HG03520 (cell line): ENCODE measurements at regions not wholly inside any gene's neighbourhood (a gene's known extent, or its start where the extent isn't known, plus 50 kb on each side); places are given as distances from the start of the nearest gene placed in this dataset.
"Not testable (repeated sequence)": the region's sequence is repeated elsewhere in the genome, so short reads cannot be mapped to it uniquely, and the experiment has no call there.

Experiments
- ATAC-seq: cut with Tn5 transposase; IDR thresholded peaks from one replicate; pipeline ENCODE4 v1.9.1; 2021; ENCODE audit warnings: mild to moderate bottlenecking, moderate library complexity; ENCODE audit not compliant: unreplicated experiment

DNA sequence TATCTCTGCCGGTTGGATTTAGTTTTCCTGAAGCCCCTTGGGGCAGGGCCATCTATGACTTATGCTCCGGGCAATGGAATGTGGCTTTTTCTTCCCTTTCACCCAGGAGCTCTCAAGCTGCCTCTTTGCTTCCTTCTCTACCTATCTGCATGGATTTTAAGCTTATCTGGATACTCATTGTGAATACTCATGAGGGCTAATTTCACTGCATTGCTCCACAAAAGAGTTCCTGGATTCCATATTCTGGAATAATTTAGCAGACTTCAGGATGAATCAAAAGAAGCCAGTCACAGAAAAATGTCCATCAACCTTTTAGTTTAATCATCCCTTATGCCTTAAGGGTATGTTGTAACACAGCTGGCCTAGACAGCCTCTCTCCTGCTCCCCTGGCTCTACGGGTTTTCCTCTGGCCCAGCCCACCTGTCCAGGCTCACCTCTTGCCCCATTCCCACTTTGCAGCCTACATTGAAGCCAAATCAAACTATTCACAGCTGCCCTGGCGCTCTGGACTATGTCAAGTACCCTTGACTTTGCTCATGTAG, 122.8 kb upstream of the RMDN2 start:
- ATAC-seq: no peak

DNA sequence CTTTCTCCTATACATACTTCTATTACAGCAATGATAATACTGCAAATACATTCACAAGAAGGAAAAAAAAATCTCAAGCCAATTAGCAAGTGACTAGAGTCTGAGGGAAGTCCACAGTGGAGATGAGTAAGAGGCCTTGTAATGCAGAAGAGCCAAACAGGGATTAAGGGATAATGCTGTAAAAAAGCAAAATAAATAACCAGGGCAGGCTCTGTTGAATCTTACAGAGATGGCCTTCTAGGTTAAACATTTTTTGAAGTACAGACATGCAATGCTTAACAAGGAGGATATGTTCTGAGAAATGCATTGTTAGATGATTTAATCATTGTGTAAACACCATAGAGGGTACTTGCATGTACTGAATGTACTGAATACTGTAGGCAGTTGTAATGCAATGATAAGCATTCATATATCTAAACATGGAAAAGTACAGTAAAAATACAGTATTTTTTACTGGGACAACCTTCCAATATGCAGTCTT, 122.1 kb upstream of the RMDN2 start:
- ATAC-seq: no peak

DNA sequence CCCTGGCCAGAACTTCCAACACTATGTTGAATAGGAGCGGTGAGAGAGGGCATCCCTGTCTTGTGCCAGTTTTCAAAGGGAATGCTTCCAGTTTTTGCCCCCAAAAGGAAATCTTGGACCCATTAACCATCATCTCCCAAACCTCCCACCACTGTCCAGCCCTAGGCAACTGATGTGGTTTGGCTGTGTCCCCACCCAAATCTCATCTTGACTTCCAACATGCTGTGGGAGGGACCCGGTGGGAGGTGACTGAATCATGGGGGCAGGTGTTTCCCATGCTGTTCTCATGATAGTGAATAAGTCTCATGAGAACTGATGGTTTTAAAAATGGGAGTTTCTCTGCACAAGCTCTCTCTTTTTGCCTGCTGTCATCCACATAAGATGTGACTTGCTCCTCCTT, 119.1 kb upstream of the RMDN2 start:
- not testable (repeated sequence) for ATAC-seq

DNA sequence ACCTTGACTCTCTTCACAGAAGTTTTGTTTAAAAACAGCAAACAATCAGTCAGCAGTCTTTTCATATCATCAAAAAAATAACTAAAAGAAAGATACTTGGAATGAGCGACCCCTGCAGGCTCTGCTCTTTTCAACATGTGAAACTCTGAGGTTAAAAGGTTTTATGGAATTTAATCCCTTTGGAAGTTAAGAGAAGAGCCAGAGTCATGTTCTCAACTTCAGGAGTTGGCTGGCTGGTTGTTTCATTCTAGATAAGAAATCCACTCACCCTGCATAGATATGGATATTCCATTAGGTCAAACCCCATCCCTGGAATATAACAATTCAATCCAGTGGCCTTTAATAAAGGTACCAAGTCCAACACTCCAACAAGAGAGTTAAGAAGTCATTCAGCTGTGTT, 115.6 kb upstream of the RMDN2 start:
- ATAC-seq: no peak

DNA sequence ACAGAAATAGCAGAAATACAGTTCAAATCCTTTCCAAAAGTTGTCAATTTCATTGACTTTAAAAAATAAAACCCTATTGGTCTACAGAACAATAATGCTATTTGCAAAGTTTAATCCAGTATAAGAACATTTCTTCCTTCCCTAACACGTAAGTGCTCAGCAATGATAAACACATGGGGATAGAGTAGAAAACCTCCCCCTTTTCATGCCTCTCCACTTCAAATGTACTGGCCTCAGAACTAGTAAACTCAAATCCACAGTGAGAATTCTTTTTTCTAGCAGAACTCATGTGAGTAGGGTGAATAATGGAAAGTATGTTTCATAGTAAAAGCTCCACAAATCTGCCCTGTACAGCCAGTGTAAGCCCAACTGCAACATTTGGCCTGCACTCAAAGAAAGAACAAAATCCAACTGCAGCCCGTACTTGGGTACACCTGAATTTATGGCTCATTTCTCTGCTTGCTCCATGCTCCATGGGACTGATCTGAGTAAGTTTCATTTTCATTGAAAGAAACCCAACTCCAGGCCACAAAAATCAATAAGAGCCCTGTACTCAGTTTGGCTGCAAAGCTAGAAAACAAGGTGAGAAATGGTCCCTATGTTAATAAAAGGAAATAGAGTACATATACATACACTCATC, 115.0 kb upstream of the RMDN2 start:
- no peak for ATAC-seq

DNA sequence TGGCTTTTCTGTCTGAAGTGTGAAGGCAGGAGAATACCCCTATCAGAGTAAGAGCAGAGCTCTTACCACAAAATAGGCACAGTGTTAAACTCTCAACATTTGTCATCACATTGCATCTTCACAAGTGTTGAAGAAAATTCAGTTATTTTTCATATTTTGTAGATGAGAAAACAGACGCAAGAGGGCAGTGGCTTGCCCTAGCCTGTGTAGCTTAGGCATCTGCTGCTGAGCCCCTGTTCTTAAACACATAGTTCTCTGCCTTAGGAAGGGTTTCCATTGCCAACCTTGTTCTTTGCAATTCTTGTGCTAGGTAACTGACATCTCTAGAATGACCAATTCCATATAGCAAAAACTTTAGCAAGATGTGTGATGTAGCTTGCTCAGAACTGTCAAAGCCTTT, 112.7 kb upstream of the RMDN2 start:
- no peak for ATAC-seq

DNA sequence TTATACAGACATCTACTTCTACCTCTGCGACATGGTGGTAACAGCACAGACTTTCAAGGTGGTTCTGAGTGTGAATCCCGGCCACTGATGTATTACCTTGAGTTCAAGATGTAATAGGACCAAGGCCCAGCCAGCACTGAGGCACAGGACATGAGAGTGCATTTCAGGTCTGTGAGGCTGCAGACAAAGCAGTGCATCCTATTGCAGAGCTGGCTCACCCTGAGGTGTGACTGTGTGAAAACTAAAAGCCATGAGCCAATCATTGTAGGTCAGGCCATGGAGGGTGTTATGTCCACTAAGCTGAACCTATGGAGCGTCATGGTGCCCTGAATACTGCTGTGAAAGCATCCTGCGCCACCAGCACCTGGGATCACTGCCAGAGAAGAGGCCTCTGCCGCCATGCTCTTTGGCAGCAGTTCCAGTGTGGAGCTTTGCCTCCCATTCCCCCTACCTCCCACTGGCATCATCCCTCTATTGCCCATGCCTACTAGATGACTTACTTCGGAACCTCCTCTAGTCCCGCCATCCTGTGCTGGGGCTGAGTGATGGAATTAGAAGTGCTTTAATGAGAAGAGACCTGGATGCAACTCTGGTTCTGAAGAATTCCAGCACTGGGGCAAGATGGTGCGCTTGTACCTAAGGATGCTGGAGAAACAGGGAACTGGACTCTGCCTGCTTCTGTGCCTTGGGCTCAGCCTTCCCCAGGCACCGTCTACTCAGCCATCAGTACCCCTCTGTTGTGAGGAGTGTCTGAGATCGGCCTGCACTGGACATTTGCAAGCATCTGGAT, 112.0 kb upstream of the RMDN2 start:
- no peak for ATAC-seq

DNA sequence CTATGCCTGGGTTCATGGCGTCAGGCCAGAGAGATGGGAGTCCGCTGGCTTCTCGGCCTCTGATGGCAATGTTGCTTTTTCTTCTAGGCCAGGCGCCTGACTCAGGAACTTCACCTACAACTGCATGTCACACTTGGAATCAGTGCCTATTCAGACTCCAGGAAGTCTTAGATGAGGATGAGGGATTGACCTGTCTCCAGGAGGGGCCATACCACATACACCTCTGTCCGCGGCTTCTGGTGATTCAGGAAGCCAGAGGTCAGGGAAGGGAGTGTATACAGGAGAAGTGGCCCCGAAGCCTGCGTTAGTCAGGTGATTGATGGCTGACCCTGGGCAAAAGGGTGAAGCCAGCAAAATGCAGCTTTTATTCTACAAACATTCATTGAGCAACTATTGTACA, 109.1 kb upstream of the RMDN2 start:
- ATAC-seq: no peak

DNA sequence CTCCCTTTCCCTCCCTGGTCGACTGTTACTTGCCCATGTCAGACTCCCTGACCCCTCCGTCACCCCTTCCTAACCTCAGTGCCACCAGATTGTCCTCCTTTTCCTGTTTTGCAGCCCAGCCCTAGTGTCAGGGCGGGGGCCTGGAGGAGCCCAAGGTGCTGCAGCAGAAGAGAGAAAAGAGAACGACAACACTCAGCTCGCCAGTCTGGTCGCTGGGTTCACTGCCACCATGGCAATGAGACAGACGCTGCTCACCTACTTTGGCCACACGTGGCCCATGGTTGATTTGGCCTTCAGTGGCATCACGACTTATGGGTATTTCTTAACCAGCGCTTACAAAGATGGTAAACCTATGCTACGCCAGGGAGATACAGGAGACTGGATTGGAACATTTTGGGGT, 108.4 kb upstream of the RMDN2 start:
- no peak for ATAC-seq

DNA sequence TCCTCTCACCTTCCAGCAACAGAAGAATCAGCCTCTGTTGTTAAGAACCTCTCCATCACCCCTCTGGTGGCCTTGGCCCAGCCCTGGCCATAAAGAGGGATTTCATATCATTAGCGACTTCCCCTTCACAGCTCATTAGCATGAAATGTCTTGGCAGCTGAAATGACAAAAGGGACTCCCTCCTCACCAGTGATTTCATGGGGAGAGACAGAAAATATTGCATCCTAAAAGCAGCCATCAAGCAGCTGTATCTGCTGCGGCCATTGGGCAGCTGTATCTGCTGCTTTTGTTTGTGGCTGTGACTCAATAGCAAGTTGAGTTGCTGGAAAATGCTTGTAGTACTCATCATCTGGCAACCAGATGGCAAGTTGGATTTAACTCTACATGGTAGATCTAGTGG, 105.9 kb upstream of the RMDN2 start:
- ATAC-seq: no peak

DNA sequence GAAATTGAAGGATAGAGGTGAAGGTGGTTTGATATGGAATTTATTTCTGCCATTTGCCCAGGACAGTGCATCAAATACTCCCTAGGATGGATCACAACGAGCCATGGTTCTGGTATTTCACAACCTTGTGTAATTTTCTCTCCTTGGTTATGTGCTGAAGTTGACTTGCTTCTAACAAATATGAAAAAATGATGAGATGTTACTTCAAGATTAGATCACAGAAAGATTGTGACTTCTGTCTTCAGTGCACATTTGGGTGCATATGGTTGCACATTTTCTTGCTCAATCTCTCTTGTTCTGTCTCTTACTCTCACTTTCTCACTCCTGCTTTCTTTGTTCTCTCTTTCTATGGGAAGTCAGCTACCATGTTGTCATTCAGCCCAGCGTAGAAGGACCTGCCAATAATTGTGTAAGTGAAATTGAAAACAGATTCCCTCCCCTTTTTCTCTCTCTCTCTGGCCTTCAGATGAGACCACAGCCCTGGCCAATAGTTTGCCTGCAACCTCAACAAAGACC, 104.6 kb upstream of the RMDN2 start:
- ATAC-seq: no peak

DNA sequence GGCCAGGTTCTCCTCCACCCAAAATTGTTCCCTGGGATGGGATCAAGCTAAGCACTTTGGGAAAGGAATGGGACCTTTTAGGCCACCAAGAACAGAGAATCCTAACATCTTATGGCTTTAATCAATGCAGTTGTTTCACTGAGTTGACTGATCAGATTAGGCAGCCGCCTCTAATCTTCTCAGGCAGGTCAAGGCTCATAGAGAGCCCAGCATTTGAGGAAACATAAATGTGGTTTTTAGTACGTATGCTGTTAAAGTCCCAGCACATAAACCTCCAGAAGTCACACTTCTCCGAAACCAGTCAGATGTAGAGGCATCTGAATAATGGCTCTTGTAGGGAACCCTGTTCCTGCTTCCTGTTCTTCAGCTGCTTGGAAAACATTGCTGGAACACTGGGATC, 99.5 kb upstream of the RMDN2 start:
- no peak for ATAC-seq

DNA sequence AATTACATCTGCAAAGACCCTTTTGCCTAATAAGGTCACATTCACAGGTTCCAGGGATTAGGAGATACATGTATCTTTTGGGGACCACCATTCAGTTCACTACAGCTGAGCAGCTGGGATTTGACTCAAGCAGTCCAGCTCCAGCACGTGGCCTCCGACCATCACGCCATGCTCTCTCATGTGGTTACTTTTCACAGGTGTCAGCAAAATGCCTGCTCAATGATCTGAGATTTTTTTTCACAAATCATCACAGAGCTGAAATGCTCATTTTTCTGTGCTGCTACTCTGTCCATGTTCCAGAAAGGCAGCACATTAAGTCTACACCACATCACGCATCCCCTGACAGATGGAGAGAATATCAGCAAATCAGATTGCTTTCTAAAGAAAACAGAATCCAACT, 98.5 kb upstream of the RMDN2 start:
- no peak for ATAC-seq

DNA sequence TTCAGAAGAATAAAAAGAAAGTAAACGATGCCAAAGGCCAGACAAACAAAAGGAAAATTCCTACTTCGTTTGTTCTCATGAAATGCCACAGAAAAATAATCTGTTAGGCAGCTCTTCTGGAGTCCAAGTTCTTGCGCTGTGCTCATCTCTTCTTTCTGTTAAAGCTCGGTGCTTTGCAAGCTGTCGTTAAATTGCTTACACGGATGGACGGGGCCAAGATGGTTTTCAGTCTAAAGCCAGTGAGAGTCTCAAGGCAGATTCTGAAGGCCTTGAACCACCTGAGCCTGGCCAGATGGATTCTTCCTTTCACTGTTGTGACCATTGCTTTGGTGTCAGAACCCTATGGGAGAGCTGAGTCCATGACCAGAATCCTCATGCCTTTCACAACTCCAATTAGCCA, 97.6 kb upstream of the RMDN2 start:
- ATAC-seq: no peak

DNA sequence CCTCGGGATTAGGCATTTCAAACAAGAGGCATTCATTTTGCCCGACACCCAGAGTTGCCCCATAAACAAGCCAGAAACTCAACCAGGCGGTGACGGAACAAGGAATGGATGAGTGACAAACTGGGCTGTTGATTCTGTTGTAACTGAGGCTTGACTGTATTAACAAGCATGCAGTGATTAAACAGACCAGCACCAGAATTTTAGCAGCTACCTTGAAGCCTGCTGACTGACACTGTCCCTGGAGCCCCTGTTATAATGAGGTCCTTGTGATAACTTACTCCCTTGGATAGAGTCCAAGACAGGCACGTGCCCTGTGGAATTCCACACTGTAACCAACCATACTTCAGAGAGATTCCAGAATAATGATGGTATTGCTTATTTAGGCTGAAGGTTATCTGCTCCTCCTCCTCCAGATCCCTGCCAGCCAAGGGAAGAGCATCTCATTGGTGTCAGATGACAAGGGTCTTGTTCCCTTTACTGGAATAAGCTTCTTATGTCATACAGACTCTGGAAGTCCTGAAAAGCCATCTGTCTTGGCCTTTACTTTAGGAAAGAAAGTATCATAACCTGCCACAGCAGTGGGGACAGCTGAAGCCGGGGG, 97.1 kb upstream of the RMDN2 start:
- ATAC-seq: no peak

DNA sequence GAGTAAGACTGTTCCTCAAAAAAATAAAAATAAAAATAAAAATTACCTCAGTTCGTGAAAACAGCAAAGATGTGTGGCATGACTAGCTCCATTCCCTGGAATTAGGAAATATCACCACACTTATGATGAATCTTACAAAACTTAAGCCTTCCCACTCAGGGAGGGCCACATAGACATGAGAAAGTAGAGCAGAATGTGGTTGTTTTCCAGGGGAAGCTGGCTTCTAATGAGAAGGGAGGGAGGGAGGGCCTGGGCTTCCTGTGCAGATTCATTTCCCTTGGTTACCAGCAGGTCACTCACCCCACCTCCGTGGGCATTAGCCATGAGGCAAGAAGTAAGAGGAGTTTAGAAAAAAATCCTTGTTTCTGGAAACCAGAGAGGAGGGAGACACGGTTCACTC, 95.9 kb upstream of the RMDN2 start:
- no peak for ATAC-seq

DNA sequence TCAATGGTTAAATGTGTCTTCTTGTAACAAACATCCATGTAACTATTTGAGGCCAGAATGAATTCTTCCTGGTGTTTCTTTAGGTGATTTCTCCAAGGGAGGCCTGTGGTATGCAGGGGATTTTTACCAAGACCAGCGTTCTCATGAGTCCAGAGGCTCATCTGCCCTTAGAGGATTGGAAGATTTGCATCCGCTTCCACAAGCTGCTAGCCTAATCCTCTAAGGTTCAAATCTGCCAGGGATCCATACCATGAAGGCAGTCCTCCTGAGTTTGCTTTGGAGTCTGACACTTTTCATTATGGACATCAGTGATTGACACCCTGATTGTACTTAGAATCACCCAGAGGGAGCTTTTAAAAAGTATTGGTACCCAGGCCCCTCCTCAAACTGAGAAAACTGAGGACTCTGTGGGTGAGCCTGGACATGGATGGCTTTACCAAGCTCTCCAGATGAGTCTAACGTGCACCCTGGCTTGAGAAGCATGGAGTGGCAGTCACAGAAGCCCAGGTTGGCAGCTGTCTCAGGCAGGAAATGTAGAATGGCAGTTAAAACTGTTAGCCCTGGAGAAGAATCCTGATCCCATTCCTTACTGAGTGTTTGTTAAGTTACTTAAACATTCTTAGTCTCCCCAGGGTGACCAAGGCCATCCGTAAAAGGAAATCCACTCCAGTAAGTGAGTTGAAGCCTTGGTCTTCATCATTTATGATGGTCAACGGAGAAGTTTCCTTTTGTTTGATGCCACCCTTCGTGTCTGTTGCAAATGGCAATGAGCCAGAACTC, 95.3 kb upstream of the RMDN2 start:
- ATAC-seq: no peak

DNA sequence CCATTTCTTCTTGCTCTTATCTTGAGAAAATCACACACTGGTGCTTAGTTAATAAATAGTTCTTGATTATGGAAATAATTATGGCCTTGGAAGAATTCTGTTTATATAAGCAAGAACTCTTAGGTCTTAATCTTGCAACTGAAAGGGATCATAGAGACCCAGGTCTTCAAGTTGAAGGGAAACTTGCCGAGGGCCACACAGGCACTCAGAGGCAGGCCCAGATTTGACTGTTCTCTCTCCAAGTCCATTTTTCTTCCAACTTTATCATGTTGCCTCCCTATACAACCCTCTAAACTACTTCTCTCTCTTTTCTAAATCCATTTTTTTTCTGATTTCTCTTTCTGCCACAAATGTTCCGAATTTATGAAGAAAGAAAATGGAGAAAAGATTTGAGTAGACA, 94.5 kb upstream of the RMDN2 start:
- ATAC-seq: no peak

DNA sequence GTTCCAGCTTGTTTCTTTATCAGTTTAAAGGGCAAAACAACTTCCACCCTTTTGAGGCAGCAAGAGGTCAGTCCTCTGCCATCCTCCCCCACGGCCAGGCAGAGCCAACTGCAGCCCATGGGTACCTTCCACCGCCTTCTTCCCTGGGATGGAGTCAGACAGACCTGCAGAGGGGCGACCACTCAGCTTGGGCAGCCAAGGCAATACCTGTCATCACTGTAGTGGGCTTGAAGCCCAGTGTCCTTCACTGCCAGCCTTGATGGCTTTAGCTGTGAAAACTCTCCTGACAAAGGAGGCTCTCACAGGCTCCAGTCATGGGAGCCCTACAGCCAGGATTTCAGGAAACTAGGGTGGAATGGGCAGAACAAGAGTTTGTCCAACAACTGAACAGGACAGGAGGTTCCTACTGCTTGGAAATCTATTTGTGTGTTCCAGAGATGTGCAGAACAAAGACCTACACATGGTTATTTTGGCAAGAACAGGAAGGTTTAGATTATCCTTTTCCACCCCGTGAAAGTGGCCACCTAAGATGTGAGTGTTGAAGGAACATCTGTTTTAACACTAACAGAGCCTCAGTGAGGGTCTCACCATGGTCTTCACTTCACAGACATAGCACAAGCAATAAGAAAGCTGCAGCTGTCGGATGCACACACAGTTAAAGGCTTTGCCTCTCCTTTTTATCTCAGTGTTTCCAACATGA, 93.9 kb upstream of the RMDN2 start:
- ATAC-seq: no peak

DNA sequence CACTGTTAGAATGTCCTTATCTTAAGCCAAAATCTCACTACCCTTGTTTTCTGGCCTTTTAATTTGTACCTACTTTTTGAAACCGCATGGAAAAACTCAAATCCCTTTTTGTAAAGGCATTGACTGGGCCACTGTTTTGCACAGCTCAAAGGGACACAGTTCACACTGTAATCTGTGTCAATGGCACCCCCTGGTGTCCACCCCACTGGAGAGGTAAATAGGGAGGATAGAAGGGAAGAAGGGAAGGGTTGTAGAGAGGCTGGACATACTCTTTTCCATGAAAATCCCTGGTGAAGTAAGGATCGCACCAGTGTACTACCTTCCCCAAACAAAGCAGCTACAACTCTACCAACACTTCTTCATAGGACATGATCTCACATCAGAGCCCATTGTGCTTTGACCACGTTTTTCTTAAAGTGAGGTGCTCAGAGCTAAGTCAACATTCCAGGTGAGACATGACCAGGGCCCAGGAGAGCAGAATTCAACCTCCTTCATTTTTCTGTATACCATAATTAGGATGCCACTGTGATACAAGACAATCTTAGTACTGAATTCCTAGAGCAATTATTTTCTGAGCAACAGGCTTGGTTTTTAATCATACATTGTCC, 92.4 kb upstream of the RMDN2 start:
- ATAC-seq: no peak
